ENCODE measurements at regions not wholly inside any gene's neighbourhood (a gene's known extent, or its start where the extent isn't known, plus 50 kb on each side); places are given as distances from the start of the nearest gene placed in this dataset.

DNA sequence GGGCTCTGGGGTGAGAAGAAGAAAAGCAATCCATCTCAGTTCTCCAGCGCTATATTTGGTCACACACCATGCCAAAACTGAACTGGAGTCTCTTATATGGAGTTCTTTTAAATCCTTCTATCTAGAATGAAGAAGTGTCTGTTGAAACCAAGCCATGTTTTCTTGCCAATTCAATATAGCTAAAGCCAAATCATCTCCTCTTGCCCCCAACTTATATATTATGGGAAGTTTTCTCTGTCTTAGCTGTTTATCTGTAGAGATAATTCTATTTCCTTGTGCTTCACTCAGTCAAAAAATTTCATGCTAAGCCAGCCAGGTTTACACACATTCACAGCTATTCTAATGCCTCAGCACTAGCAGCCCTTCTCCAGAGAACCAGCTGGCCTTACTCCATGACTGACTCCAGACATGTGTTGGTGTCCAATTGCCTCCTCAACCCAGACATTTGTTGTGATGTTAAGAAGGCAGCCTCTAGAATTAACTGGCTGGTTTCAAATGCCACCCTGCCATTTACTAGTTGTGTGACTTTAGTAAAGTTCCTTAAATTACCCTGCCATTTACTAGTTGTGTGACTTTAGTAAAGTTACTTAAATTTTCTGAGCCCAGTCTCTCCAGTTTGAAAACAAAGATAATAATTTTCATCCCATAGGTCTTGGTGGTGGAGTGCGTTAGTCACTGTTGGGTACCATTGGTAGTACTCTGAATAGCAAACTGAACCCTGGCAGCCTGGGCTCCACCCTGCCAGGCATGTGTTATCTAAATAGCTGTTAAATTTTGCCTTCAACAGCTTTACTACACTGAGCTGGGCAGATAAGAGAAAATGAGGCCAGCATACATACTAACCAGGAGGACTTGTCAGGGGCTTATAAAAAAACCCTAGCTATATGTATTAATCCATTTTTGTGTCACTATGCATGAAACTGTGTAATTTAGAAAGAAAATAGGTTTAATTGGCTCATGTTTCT, 525.1 kb downstream of the LMO7 start:
- DNase-seq = no peak

DNA sequence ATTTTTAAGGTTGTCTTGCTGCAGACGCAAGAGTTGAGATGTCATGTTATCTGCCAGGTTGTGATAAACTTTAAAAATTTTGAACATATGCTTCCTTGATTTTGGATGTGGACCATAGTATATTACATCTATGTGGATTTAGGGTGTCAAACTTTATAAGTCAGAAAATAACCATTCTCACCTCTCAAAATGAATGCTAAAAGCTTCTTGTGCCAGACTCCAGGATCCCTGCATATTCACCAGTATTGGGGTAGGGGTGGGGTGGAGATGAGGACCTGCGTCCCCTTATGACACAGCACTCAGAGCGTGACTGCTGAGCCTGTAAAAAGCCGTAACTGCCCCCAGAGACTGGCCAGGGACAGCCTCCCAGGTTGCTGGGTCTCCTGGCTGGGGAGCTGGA, 524.4 kb downstream of the LMO7 start:
- DNase-seq = no peak

- no peak for DNase-seq
Observed at GRCh38 chr13:76157926-76158325, 521.8 kb downstream of the LMO7 start.

DNA sequence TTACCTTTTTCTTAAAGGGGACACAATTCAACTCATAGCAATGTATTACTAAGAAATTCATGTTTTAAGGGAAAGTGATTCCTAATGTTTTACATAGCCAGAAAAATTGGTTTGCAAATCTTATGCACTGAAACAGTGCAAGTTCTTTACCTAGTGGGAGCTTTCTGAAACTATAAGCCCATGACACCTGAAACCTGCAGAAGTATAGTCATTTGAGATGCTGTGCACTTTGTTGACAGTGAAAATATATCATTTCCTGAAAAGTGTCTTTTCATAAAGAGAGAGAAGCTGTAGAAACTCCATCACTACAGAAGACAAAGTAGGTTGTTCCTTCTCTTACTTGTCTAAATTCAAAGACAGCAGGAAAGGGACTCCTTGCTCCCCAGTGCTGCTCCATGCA, 517.1 kb downstream of the LMO7 start:
- DNase-seq = no peak

- DNase-seq = no peak
Observed at GRCh38 chr13:76148926-76149325, 512.8 kb downstream of the LMO7 start.

- DNase-seq = peak; percentile 18
Observed at GRCh38 chr13:76148374-76148773, 512.2 kb downstream of the LMO7 start.

GRCh38 chr13:76132532-76132931, 496.4 kb downstream of the LMO7 start:
- no peak for DNase-seq

DNA sequence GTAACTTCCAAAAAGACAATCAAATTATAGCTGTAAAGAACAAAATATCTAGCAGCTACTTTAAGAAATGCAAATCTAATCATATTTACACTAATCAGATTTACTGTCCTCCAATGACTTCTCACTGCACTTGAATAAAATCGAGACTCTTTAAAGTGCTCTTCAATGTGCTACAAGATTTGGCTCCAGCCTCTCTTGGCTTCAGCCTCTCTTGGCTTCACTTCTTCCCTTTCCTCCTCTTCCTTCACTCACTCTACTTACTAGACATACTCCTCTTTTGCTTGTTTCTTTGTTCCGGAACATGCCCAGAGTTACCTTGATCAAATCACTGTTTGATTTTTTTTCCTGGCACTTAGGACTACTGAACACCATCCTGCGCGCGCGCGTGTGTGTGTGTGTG, 495.4 kb downstream of the LMO7 start:
- no peak for DNase-seq

DNA sequence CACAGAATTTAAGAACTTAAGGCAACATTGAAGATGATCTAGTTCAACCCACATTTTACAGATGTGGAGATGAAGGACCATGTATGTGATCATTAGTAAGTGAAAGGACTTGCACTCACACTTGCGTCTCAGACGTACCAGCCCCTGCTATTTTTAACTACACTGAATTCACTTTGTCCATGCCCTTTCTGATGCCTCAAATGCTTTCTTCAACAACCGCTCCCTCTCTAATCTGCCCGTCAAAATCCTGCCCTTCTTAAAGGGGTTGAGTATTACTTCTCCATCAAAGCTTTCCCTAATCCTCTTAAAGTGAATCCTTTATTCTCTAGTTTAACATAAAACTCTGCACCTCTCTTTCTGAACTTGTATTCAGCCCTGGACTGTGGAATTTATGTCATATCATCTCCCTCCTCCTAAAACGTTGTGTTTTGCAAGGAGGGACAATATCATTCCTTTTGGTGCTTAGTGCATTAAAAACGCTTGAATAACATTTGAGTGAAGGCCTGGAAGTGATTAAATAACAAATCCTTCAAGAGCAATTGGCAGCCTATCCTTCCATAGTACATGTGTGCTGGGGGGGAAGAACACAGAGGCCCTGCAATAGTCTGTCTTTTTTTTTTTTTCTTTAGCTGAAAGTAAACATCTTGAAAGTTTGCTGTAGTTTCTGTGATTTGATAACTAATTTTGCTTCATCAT, 493.3 kb downstream of the LMO7 start:
- DNase-seq = no peak

- DNase-seq = no peak
Observed at GRCh38 chr13:76127922-76128321, 491.8 kb downstream of the LMO7 start.

- DNase-seq = no peak
Observed at GRCh38 chr13:76123548-76123947, 487.4 kb downstream of the LMO7 start.

DNA sequence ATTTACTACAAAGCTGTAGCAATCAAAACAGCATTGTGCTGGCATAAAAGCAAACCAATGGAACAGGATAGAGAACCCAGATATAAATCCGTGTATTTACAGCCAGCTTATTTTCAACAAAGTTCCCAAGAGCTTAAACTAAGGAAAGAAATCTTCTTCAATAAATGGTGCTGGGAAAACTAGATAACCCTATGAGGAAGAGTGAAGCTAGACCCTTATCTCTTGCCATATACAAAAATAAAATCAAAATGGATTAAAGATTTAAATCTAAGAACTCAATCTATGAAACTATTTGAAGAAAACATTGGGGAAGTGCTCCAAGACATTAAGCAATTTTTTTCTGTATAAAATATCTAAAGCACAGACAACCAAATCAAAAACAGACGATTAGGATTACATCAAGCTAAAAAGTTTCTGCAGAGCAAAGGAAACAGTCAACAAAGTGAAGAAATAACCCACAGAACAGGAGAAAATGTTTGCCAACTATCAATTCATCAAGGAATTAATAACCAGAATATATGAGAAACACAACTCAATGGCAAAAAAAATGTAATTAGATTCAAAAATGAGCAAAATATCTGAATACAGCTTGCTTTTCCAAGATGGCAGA, 480.7 kb downstream of the LMO7 start:
- no peak for DNase-seq

- DNase-seq = no peak
Observed at GRCh38 chr13:76106763-76107162, 470.6 kb downstream of the LMO7 start.

GRCh38 chr13:76094645-76095044, 458.5 kb downstream of the LMO7 start:
- no peak for DNase-seq

DNA sequence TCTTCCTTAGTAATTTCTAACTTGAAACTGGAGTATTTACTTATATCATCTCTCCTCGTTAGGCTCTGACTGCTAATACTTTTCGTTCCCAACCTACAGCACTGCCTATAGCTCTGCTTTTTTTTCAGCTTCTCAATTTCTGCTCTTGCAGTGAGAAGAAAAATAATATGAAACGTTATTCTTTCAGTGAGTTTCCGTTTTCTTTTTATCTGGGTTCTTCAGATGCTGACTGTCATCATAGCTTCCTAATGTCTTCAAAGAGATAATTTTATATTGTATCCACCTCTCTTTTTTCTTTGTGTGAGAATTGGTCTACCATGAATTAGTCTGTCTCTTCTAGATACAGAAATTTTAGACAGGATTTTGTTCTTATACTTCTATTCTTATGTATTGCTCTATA, 454.9 kb downstream of the LMO7 start:
- DNase-seq = no peak

DNA sequence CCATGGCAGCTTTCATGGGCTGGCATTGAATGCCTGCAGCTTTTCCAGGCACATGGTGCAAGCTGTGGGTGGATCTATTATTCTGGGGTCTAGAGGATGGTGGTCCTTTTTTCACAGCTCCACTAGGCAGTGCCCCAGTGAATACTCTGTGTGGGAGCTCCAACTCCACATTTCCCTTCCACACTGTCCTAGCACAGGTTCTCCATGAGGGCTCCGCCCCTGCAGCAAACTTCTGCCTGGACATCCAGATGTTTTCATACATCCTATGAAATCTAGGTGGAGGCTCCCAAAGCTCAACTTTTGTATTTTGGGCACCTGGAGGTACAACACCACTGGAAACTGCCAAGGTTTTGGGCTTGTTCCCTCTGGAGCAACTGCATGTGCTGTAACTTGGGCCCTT, 450.6 kb downstream of the LMO7 start:
- no peak for DNase-seq

- no peak for DNase-seq
Observed at GRCh38 chr13:76067850-76068249, 431.7 kb downstream of the LMO7 start.

DNA sequence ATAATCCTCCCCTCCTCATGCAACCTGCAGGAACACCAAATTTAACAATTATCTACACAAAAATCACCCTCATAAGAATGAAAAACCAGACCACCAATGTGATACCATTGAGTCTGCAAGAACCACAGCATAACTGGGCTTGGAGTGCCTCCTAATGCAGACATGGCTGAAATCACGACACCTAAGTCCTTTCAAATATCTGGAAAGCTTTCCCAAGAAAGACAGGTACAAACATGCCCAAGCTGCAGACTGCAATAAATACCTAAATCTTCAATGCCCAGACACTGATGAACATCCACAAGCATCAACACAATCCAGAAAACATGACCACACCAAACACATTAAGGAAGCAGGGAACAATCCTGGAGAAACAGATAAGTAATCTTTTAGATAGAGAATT, 417.1 kb downstream of the LMO7 start:
- no peak for DNase-seq

DNA sequence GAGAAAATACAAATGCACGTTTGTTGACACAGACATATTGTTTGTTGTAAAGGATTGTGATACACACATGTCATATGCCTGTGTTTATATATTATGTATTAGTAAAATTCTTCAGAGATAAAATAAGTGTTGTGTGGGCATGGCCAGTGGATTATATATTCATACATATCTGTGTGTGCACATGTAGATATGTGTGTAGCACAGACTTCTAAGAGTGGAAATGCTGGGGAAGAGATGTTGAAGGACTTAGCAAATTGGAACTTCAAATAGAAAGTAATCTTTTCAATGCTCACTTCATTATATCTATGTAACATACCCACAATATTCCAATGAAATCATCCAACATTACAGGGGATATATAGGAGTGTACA, 413.2 kb downstream of the LMO7 start:
- no peak for DNase-seq

GRCh38 chr13:76048675-76049375, 412.7 kb downstream of the LMO7 start:
- DNase-seq = peak; percentile 37

DNA sequence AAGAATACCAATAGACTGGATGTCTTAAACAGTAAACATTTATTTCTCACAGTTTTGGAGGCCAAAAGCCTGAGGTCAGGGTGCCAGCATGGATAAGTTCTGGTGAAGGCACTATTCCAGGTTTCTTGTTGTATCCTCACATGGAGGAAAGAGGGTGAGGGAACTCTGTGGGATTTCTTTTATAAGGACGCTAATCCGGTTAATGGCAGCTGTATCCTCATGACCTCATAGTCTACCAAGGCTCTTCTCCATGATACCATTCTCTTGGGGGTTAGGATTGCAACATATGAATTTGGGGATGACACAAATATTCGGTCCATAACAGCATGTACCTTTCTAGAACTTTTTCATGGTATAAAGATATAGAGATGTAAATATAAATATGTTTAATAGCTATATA, 412.0 kb downstream of the LMO7 start:
- DNase-seq = no peak

- peak; percentile 53 for DNase-seq
Observed at GRCh38 chr13:76043874-76044273, 407.7 kb downstream of the LMO7 start.

All from DMS153 (cell line).